Effector memory CD4-positive, alpha-beta T cell (primary cell): ENCODE measurements at regions not wholly inside any gene's neighbourhood (a gene's known extent, or its start where the extent isn't known, plus 50 kb on each side); places are given as distances from the start of the nearest gene placed in this dataset.
"Not testable (repeated sequence)": the region's sequence is repeated elsewhere in the genome, so short reads cannot be mapped to it uniquely, and the experiment has no call there.

ENCODE experiments used
- DNase-seq, 3 donors: peaks; one replicate each; pipeline ENCODE4 v3.0.0-alpha.2; 2020
- H3K27ac ChIP-seq: 2 replicates; pipeline ENCODE4 v1.7.0; 2013; ENCODE audit warnings: mild to moderate bottlenecking, low read length, moderate library complexity; ENCODE audit not compliant: insufficient read depth, poor library complexity, severe bottlenecking
- H3K27me3 ChIP-seq: replicated peaks from 2 replicates; pipeline ENCODE4 v1.7.0; 2013; ENCODE audit warnings: mild to moderate bottlenecking, low read length; ENCODE audit not compliant: insufficient read depth, control insufficient read depth, poor library complexity, severe bottlenecking
- H3K36me3 ChIP-seq: 2 replicates; pipeline ENCODE4 v1.7.0; 2013; ENCODE audit warnings: mild to moderate bottlenecking, low read length, moderate library complexity; ENCODE audit not compliant: control insufficient read depth, insufficient read depth
- H3K4me1 ChIP-seq: 2 replicates; pipeline ENCODE4 v1.7.0; 2013; ENCODE audit warnings: low read length, mild to moderate bottlenecking; ENCODE audit not compliant: control insufficient read depth, insufficient read depth, poor library complexity, severe bottlenecking
- H3K4me3 ChIP-seq: 2 replicates; pipeline ENCODE4 v1.7.0; 2013; ENCODE audit warnings: low read length, low read depth, mild to moderate bottlenecking; ENCODE audit not compliant: insufficient read depth, poor library complexity, severe bottlenecking
- H3K9me3 ChIP-seq: 2 replicates; pipeline ENCODE4 v1.7.0; 2013; ENCODE audit warnings: mild to moderate bottlenecking, low read length, moderate library complexity; ENCODE audit not compliant: control insufficient read depth

- H3K27me3 ChIP-seq: no peaks in the 10 kb centered on the region
- H3K4me3 ChIP-seq: no peak overlapping the region
- H3K36me3 ChIP-seq: no peaks in the 10 kb centered on the region
- no peak overlapping the region for H3K27ac ChIP-seq
- H3K4me1 ChIP-seq: no peaks in the 10 kb centered on the region
- H3K9me3 ChIP-seq: no peaks in the 10 kb centered on the region
- no peak for DNase-seq
Observed at GRCh38 chr3:27813255-27813654, 91.1 kb upstream of the EOMES start.

- H3K36me3 ChIP-seq, H3K27me3 ChIP-seq, H3K27ac ChIP-seq, H3K9me3 ChIP-seq, DNase-seq, H3K4me1 ChIP-seq, H3K4me3 ChIP-seq: not testable (repeated sequence)
Observed at GRCh38 chr3:27821609-27822008, 99.5 kb upstream of the EOMES start.

- no peak for DNase-seq
- Histone ChIP-seq H3K27me3 (no peaks in the 10 kb centered on the region), H3K9me3 (no peaks in the 10 kb centered on the region), H3K36me3 (no peaks in the 10 kb centered on the region), H3K27ac (no peak overlapping the region), H3K4me1 (no peaks in the 10 kb centered on the region), H3K4me3 (no peak overlapping the region)
Observed at GRCh38 chr3:27824312-27825200, 102.4 kb upstream of the EOMES start.

- H3K36me3 ChIP-seq: no peaks in the 10 kb centered on the region
- DNase-seq: no peak
- H3K27me3 ChIP-seq: no peaks in the 10 kb centered on the region
- H3K4me1 ChIP-seq: no peaks in the 10 kb centered on the region
- no peaks in the 10 kb centered on the region for H3K9me3 ChIP-seq
- no peak overlapping the region for H3K4me3 ChIP-seq
- no peak overlapping the region for H3K27ac ChIP-seq
Observed at GRCh38 chr3:27826448-27826847, 104.3 kb upstream of the EOMES start.

- no peak overlapping the region for H3K4me3 ChIP-seq
- H3K27me3 ChIP-seq: no peaks in the 10 kb centered on the region
- H3K27ac ChIP-seq: no peak overlapping the region
- DNase-seq: no peak
- no peaks in the 10 kb centered on the region for H3K36me3 ChIP-seq
- H3K9me3 ChIP-seq: no peaks in the 10 kb centered on the region
- H3K4me1 ChIP-seq: no peaks in the 10 kb centered on the region
Observed at GRCh38 chr3:27827041-27827440, 104.9 kb upstream of the EOMES start.

GRCh38 chr3:27840807-27841594 lies 118.9 kb upstream of the EOMES start:
- H3K4me1 ChIP-seq: no peaks in the 10 kb centered on the region
- no peaks in the 10 kb centered on the region for H3K36me3 ChIP-seq
- H3K27me3 ChIP-seq: no peaks in the 10 kb centered on the region
- no peak for DNase-seq
- H3K4me3 ChIP-seq: no peak overlapping the region
- H3K27ac ChIP-seq: no peak overlapping the region
- no peaks in the 10 kb centered on the region for H3K9me3 ChIP-seq

GRCh38 chr3:27844052-27844675 lies 122.0 kb upstream of the EOMES start:
- no peaks in the 10 kb centered on the region for H3K36me3 ChIP-seq
- no peaks in the 10 kb centered on the region for H3K4me1 ChIP-seq
- DNase-seq: no peak
- H3K27me3 ChIP-seq: no peaks in the 10 kb centered on the region
- no peak overlapping the region for H3K27ac ChIP-seq
- H3K9me3 ChIP-seq: no peaks in the 10 kb centered on the region
- H3K4me3 ChIP-seq: no peak overlapping the region

- no peak for DNase-seq
- no peak overlapping the region for H3K27ac ChIP-seq
- H3K9me3 ChIP-seq: no peaks in the 10 kb centered on the region
- H3K36me3 ChIP-seq: no peaks in the 10 kb centered on the region
- no peak overlapping the region for H3K4me3 ChIP-seq
- no peaks in the 10 kb centered on the region for H3K27me3 ChIP-seq
- no peaks in the 10 kb centered on the region for H3K4me1 ChIP-seq
Observed at GRCh38 chr3:27847697-27848096, 125.6 kb upstream of the EOMES start.

GRCh38 chr3:27848826-27849225 lies 126.7 kb upstream of the EOMES start:
- Histone ChIP-seq H3K4me3 (no peak overlapping the region), H3K27ac (no peak overlapping the region), H3K27me3 (no peaks in the 10 kb centered on the region), H3K4me1 (no peaks in the 10 kb centered on the region), H3K36me3 (no peaks in the 10 kb centered on the region), H3K9me3 (no peaks in the 10 kb centered on the region)
- no peak for DNase-seq

GRCh38 chr3:27859821-27860220 lies 137.7 kb upstream of the EOMES start:
- H3K4me3 ChIP-seq: no peak overlapping the region
- no peaks in the 10 kb centered on the region for H3K36me3 ChIP-seq
- DNase-seq: no peak
- no peak overlapping the region for H3K27ac ChIP-seq
- no peaks in the 10 kb centered on the region for H3K9me3 ChIP-seq
- H3K27me3 ChIP-seq: no peaks in the 10 kb centered on the region
- peaks cover 19% of the 10 kb centered on the region for H3K4me1 ChIP-seq
